ENCODE measurements at regions not wholly inside any gene's neighbourhood (a gene's known extent, or its start where the extent isn't known, plus 50 kb on each side); places are given as distances from the start of the nearest gene placed in this dataset.

DNA sequence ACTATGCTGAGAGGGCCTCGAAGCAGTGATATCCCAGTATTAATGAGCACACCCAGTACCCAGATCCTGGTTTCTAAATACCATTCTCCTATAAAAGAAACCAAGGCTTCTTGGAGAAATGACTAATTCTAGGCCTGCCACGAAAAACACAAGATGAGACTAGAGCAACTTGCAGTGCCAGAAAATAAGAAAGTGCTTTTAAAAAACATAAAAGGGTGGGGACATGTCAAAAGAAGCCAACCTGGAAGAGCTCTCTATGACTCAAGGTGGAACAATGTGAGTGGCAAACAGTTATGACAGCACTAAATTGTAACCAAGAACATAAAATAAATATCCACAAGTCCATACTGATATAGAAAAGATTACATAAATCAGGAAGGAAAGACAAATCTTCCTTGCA is 153.2 kb upstream of the KCNJ18 start:
- no peaks in the 10 kb centered on the region for H3K4me1 ChIP-seq
- H3K9me3 ChIP-seq, result peaks cover 0 to 33% (median 15%) of the 10 kb centered on the region in 11 donors
- no peak overlapping the region for H3K4me3 ChIP-seq
- ATAC-seq, result no peak
- WGBS, 2 donors, result 44 to 65% methylated on average over 2 of the region's 2 CpGs
- peaks cover 0 to 51% (median 15%) of the 10 kb centered on the region in 9 donors for H3K36me3 ChIP-seq
- H3K27ac ChIP-seq, result no peak overlapping the region
- no peak for DNase-seq
- H3K27me3 ChIP-seq, result no peaks in the 10 kb centered on the region
- no peak for TF ChIP-seq CTCF (IDR thresholded peaks at IDR 0.05)
- intact Hi-C loops (cut with DNase I), result no loop called here

- WGBS, 2 donors, result 92 to 97% methylated on average over 5 of the region's 5 CpGs
- DNase-seq (no peak), ATAC-seq (no peak)
- intact Hi-C loops (cut with DNase I), result no loop called here
- Histone ChIP-seq H3K27me3 (no peaks in the 10 kb centered on the region), H3K4me1 (no peaks in the 10 kb centered on the region), H3K36me3 (peaks cover 0 to 43% (median 3%) of the 10 kb centered on the region in 9 donors), H3K9me3 (peaks cover 0 to 33% (median 15%) of the 10 kb centered on the region in 11 donors), H3K4me3 (no peak overlapping the region), H3K27ac (no peak overlapping the region)
- no peak for TF ChIP-seq CTCF (IDR thresholded peaks at IDR 0.05)
These were observed 151.8 kb upstream of the KCNJ18 start for GRCh38 chr17:21540502-21540901.

- H3K4me1 ChIP-seq, result no peaks in the 10 kb centered on the region
- no peaks in the 10 kb centered on the region for H3K27me3 ChIP-seq
- no peak for TF ChIP-seq CTCF (IDR thresholded peaks at IDR 0.05)
- ATAC-seq, result no peak
- 82% methylated on average over 2 of the region's 2 CpGs for WGBS, 2 donors
- DNase-seq, result no peak
- intact Hi-C loops (cut with DNase I), result no loop called here
- no peak overlapping the region for H3K4me3 ChIP-seq
- H3K27ac ChIP-seq, result no peak overlapping the region
- H3K9me3 ChIP-seq, result peaks cover 0 to 29% (median 12%) of the 10 kb centered on the region in 11 donors
- peaks cover 0 to 58% (median 3%) of the 10 kb centered on the region in 9 donors for H3K36me3 ChIP-seq
These were observed 150.3 kb upstream of the KCNJ18 start for GRCh38 chr17:21542070-21542469.

DNA sequence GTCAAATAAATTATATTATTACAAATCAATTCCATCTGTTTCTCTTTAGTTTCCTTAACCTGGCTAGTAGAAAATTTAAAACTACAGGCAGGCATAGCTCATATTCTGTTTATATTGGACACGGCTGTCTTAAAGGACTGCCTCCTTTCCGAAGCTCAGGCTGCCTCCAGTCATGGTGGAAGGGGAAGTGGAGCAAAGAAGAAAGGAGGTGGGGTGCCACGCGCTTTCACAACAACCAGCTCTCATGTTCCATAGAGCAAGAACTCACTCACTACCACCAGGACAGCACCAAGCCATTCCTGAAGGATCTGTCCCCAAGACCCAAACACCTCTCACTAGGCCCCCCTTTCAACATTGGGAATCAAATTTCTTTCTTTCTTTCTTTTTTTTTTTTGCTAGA is 149.3 kb upstream of the KCNJ18 start:
- 90 to 92% methylated on average over 4 of the region's 4 CpGs for WGBS, 2 donors

More for the DNA sequence above, 149.3 kb upstream of the KCNJ18 start:
- Histone ChIP-seq H3K4me3 (no peak overlapping the region), H3K27me3 (no peaks in the 10 kb centered on the region), H3K27ac (no peak overlapping the region), H3K4me1 (peaks cover 0 to 7% (median 0%) of the 10 kb centered on the region in 9 donors), H3K9me3 (peaks cover 0 to 20% (median 6%) of the 10 kb centered on the region in 11 donors), H3K36me3 (peaks cover 0 to 61% (median 3%) of the 10 kb centered on the region in 9 donors)
- intact Hi-C loops (cut with DNase I), result no loop called here
- DNase-seq, result no peak
- ATAC-seq, result no peak
- no peak for TF ChIP-seq CTCF (IDR thresholded peaks at IDR 0.05)
